ENCODE measurements at regions not wholly inside any gene's neighbourhood (a gene's known extent, or its start where the extent isn't known, plus 50 kb on each side); places are given as distances from the start of the nearest gene placed in this dataset.

- TF ChIP-seq CTCF (IDR thresholded peaks at IDR 0.05) (no peak), EZH2 (IDR thresholded peaks at IDR 0.05; ENCODE audit: borderline replicate concordance, insufficient read depth, low read depth, low read length, poor library complexity, severe bottlenecking) (no peak)
These were observed 154.9 kb upstream of the CXXC4 start for GRCh38 chr4:104649631-104650030.
